Liver (tissue), 8 donors: ENCODE measurements at regions not wholly inside any gene's neighbourhood (a gene's known extent, or its start where the extent isn't known, plus 50 kb on each side); places are given as distances from the start of the nearest gene placed in this dataset.

ENCODE experiments used
- DNase-seq: peaks from one replicate; pipeline ENCODE4 v3.0.0-alpha.2; 2017; ENCODE audit warnings: low spot score
- H3K27ac ChIP-seq, 2 donors: one replicate each; pipeline ENCODE4 v1.7.0; 2013; ENCODE audit warnings: inconsistent platforms in 2 of 2, low read length in 2 of 2, control low read depth in 1 of 2, low read depth in 1 of 2, mild to moderate bottlenecking in 1 of 2
- H3K27me3 ChIP-seq, 4 donors: one replicate each; pipeline versions ENCODE4 v1.6.1 to v1.7.0; 2013; ENCODE audit warnings: low read length in 3 of 4, inconsistent platforms in 1 of 4, mild to moderate bottlenecking in 1 of 4, moderate library complexity in 1 of 4; ENCODE audit not compliant: control insufficient read depth in 4 of 4, insufficient read depth in 4 of 4
- H3K36me3 ChIP-seq, 4 donors: one replicate each; pipeline versions ENCODE4 v1.6.1 to v1.7.0; 2013; ENCODE audit warnings: low read length in 3 of 4, mild to moderate bottlenecking in 3 of 4, low read depth in 1 of 4, moderate library complexity in 1 of 4; ENCODE audit not compliant: control insufficient read depth in 4 of 4, insufficient read depth in 3 of 4
- H3K4me1 ChIP-seq, 4 donors: one replicate each; pipeline versions ENCODE4 v1.6.1 to v1.7.0; 2013; ENCODE audit warnings: low read length in 3 of 4, mild to moderate bottlenecking in 3 of 4, moderate library complexity in 1 of 4; ENCODE audit not compliant: control insufficient read depth in 4 of 4, insufficient read depth in 4 of 4
- H3K4me3 ChIP-seq, 3 donors: one replicate each; pipeline versions ENCODE4 v1.6.1 to v1.7.0; 2013; ENCODE audit warnings: low read length in 3 of 3, control low read depth in 1 of 3, low read depth in 1 of 3, mild to moderate bottlenecking in 1 of 3
- H3K9ac ChIP-seq, 2 donors: one replicate each; pipeline ENCODE4 v1.7.0; 2013; ENCODE audit warnings: low read length in 2 of 2, mild to moderate bottlenecking in 2 of 2, moderate library complexity in 2 of 2, control low read depth in 1 of 2, low read depth in 1 of 2
- H3K9me3 ChIP-seq, 4 donors: one replicate each; pipeline versions ENCODE4 v1.6.1 to v1.7.0; 2013; ENCODE audit warnings: low read length in 3 of 4; ENCODE audit not compliant: control insufficient read depth in 4 of 4
- ATF3 ChIP-seq: IDR thresholded peaks from 2 replicates; pipeline ENCODE4 v1.6.1; 2016; ENCODE audit warnings: antibody characterized with exemption
- CTCF ChIP-seq: fragments of 150-350 bp; IDR thresholded peaks from 2 replicates; pipeline ENCODE4 v1.5.1; 2017; ENCODE audit warnings: improper control_type of control experiment, low read depth, low read length; ENCODE audit not compliant: missing input control
- EGR1 ChIP-seq, 2 donors: IDR thresholded peaks; 2 replicates each; pipeline ENCODE4 v1.6.1; 2016 to 2018; ENCODE audit warnings: antibody characterized with exemption in 2 of 2, low read depth in 2 of 2
- FOXA1 ChIP-seq: IDR thresholded peaks from 2 replicates; pipeline ENCODE4 v1.6.1; 2016; ENCODE audit warnings: antibody characterized with exemption
- FOXA2 ChIP-seq: IDR thresholded peaks from 2 replicates; pipeline ENCODE4 v1.6.1; 2016; ENCODE audit warnings: antibody characterized with exemption
- GABPA ChIP-seq, 2 donors: IDR thresholded peaks in 1 of 2; conservative IDR thresholded peaks in 1 of 2; 2 replicates each; pipeline ENCODE4 v1.6.1; 2016; ENCODE audit warnings: antibody characterized with exemption in 2 of 2, mild to moderate bottlenecking in 1 of 2, moderate library complexity in 1 of 2
- HNF4A ChIP-seq, 2 donors: conservative IDR thresholded peaks; 2 replicates each; pipeline ENCODE4 v1.6.1; 2016; ENCODE audit warnings: antibody characterized with exemption in 2 of 2, mild to moderate bottlenecking in 2 of 2
- HNF4G ChIP-seq: IDR thresholded peaks from 2 replicates; pipeline ENCODE4 v1.6.1; 2016; ENCODE audit warnings: antibody characterized with exemption
- JUND ChIP-seq, 2 donors: IDR thresholded peaks; 2 replicates each; pipeline ENCODE4 v1.6.1; 2016; ENCODE audit warnings: antibody characterized with exemption in 2 of 2
- MAX ChIP-seq: IDR thresholded peaks from 2 replicates; pipeline ENCODE4 v1.6.1; 2016; ENCODE audit warnings: antibody characterized with exemption
- NR2F2 ChIP-seq: IDR thresholded peaks from 2 replicates; pipeline ENCODE4 v1.6.1; 2016; ENCODE audit warnings: antibody characterized with exemption
- RAD21 ChIP-seq, 2 donors: IDR thresholded peaks; 2 replicates each; pipeline ENCODE4 v1.6.1; 2016; ENCODE audit warnings: antibody characterized with exemption in 2 of 2, mild to moderate bottlenecking in 2 of 2
- REST ChIP-seq: IDR thresholded peaks from 2 replicates; pipeline ENCODE4 v1.6.1; 2016; ENCODE audit warnings: antibody characterized with exemption, mild to moderate bottlenecking
- RXRA ChIP-seq, 2 donors: IDR thresholded peaks; 2 replicates each; pipeline ENCODE4 v1.6.1; 2017 to 2018; ENCODE audit warnings: antibody characterized with exemption in 2 of 2, mild to moderate bottlenecking in 1 of 2
- SP1 ChIP-seq: IDR thresholded peaks from 2 replicates; pipeline ENCODE4 v1.6.1; 2018; ENCODE audit warnings: antibody characterized with exemption, mild to moderate bottlenecking
- TAF1 ChIP-seq: conservative IDR thresholded peaks from 2 replicates; pipeline ENCODE4 v1.6.1; 2016; ENCODE audit warnings: antibody characterized with exemption, mild to moderate bottlenecking
- YY1 ChIP-seq: IDR thresholded peaks from 2 replicates; pipeline ENCODE4 v1.6.1; 2016; ENCODE audit warnings: antibody characterized with exemption, mild to moderate bottlenecking
- ZBTB33 ChIP-seq: IDR thresholded peaks from 2 replicates; pipeline ENCODE4 v1.6.1; 2016; ENCODE audit warnings: antibody characterized with exemption
- WGBS: extraction: QIAGEN DNeasy Blood & Tissue Kit; methylation state at CpG from one replicate; pipeline ENCODE4 v1.1.7; 2013; 5-methylcytosine and 5-hydroxymethylcytosine counted together
- donor health status: healthy.
- donor health status: healthy.
- donor health status: healthy.
- donor health status: healthy.
- donor health status: healthy.

- no peak for DNase-seq
- no peaks in the 10 kb centered on the region for H3K9me3 ChIP-seq
- no peak for TF ChIP-seq RXRA (IDR thresholded peaks at IDR 0.05)
- TF ChIP-seq EGR1 (IDR thresholded peaks at IDR 0.05; ENCODE audit: low read depth in 2 of 2) = no peak
- no peak for TF ChIP-seq ATF3
- no peak for TF ChIP-seq REST
- TF ChIP-seq SP1 = no peak
- TF ChIP-seq FOXA2 = no peak
- TF ChIP-seq MAX = no peak
- TF ChIP-seq HNF4A (conservative IDR thresholded peaks at IDR 0.05) = no peak
- TF ChIP-seq RAD21 (IDR thresholded peaks at IDR 0.05) = no peak
- no peak for TF ChIP-seq NR2F2
- TF ChIP-seq GABPA (IDR thresholded peaks at IDR 0.05 in 1 of 2, conservative IDR thresholded peaks at IDR 0.05 in 1 of 2) = no peak
- TF ChIP-seq FOXA1 = no peak
- TF ChIP-seq YY1 = no peak
- TF ChIP-seq ZBTB33 = no peak
- TF ChIP-seq HNF4G = no peak
- no peak for TF ChIP-seq JUND (IDR thresholded peaks at IDR 0.05)
- TF ChIP-seq CTCF = no peak
- TF ChIP-seq TAF1 = no peak
- H3K36me3 ChIP-seq = no peaks in the 10 kb centered on the region
- no peaks in the 10 kb centered on the region for H3K27me3 ChIP-seq
- H3K4me3 ChIP-seq = no peak overlapping the region
- H3K27ac ChIP-seq = no peak overlapping the region
- no peak overlapping the region for H3K9ac ChIP-seq
- WGBS = 75% methylated on average over 8 of the region's 8 CpGs
- H3K4me1 ChIP-seq = no peaks in the 10 kb centered on the region
These were observed 425.2 kb upstream of the CDH9 start for GRCh38 chr5:27463446-27464149.
